ENCODE measurements at regions not wholly inside any gene's neighbourhood (a gene's known extent, or its start where the extent isn't known, plus 50 kb on each side); places are given as distances from the start of the nearest gene placed in this dataset.
A peak's percentile ranks its signal among the peaks of the same experiment; 100 is the strongest.

DNA sequence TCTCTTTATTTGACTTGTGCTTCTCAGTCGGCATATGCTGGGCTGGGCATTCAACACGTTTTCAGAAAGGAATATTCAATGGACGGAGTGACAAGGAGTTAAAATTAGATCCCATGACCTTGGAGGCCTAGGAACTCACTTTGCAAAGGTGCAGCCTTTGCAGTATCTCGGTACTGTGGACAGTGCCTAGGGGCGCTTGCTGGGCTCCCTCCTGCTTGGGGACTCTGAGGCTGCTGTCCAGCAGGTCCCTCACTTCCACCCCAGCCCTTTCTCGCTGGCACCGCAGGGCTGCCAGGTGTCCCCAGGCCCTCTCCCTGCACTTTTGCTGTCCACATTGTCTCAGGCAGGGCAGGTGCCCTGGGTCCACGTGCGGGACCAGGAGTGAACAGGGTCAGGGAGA is 255.5 kb upstream of the B3GAT1 start:
- Histone ChIP-seq H3K27me3 (peaks cover 0 to 9% (median 0%) of the 10 kb centered on the region in 3 donors), H3K36me3 (no peaks in the 10 kb centered on the region), H3K4me3 (no peak overlapping the region), H3K9me3 (no peaks in the 10 kb centered on the region), H3K4me1 (no peaks in the 10 kb centered on the region), H3K27ac (no peak overlapping the region)
- intact Hi-C loops (cut with DNase I): no loop called here
- DNase-seq: peak; percentile 46
- no peak for TF ChIP-seq POLR2A (IDR thresholded peaks at IDR 0.05)
- TF ChIP-seq, protein P1, sequence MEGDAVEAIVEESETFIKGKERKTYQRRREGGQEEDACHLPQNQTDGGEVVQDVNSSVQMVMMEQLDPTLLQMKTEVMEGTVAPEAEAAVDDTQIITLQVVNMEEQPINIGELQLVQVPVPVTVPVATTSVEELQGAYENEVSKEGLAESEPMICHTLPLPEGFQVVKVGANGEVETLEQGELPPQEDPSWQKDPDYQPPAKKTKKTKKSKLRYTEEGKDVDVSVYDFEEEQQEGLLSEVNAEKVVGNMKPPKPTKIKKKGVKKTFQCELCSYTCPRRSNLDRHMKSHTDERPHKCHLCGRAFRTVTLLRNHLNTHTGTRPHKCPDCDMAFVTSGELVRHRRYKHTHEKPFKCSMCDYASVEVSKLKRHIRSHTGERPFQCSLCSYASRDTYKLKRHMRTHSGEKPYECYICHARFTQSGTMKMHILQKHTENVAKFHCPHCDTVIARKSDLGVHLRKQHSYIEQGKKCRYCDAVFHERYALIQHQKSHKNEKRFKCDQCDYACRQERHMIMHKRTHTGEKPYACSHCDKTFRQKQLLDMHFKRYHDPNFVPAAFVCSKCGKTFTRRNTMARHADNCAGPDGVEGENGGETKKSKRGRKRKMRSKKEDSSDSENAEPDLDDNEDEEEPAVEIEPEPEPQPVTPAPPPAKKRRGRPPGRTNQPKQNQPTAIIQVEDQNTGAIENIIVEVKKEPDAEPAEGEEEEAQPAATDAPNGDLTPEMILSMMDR (IDR thresholded peaks at IDR 0.05): no peak
- no peak for TF ChIP-seq POLR2AphosphoS5 (IDR thresholded peaks at IDR 0.05)
- WGBS, 2 donors: 71 to 72% methylated on average over 9 of the region's 9 CpGs

DNA sequence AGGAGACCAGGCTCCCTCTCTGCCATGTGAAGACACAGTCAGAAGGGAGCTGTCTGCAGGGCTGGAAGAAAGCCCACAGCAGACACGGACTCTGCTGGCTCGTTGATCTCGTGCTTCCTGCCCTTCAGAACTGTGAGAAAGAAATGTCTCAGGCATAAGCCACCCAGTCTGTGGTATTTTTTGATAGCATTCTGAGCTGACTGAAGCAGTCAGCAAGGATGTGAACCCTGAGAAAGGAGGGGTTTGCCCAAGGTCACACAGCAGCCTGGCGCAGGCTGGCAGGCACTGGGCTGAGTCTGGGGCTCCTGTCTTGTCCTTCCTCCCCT is 255.1 kb upstream of the B3GAT1 start:
- Histone ChIP-seq H3K27ac (no peak overlapping the region), H3K27me3 (peaks cover 0 to 9% (median 0%) of the 10 kb centered on the region in 3 donors), H3K4me3 (no peak overlapping the region), H3K36me3 (no peaks in the 10 kb centered on the region), H3K9me3 (no peaks in the 10 kb centered on the region), H3K4me1 (no peaks in the 10 kb centered on the region)
- intact Hi-C loops (cut with DNase I): no loop called here
- TF ChIP-seq POLR2AphosphoS5 (IDR thresholded peaks at IDR 0.05) (no peak), POLR2A (IDR thresholded peaks at IDR 0.05) (no peak), EP300 (IDR thresholded peaks at IDR 0.05) (no peak)
- TF ChIP-seq, protein P1 (IDR thresholded peaks at IDR 0.05): no peak
- WGBS, 2 donors: 71 to 81% methylated on average over 4 of the region's 4 CpGs
- peak; percentile 29 for DNase-seq

DNA sequence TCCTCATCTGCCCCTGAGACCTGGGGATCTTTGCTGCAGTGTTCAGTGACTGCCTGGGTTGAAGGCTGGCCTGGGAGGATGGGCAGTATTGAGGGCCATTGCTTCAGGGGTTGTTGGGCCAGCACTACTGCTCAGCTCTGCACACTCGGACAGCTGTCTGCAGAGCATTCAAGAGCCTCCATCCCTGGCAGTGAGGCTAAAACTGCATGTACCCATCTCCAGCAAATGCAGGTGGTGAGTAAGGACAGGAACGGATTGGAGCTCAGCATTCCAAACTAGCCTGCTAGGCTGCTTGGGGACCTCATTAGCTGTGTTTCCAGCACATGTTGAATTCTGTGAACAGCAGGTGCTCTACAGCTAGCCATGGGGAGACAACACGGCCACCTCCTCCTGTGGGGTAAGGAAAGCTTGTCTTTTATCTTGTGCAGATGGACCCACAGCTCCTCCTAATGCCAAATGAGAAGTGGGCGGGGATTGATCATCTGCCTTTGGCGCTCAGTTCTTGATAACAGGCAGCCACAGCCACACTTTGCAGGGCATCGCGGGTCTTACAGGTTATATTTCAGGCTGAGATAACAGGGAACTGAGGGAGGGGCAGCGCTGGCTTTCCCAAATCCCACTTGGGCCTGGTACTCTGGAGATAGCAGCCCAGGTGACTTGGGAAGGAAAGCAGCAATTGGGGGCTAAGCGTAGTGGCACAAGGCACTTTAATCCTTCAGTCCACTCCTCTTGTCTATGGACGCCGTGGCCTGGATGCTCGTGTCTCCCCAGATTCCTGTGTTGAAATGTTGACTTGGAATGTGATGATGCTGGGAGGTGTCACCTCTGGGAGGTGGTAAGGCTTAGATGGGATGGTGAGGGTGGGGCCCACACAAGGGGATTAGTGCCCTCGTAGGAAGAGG is 254.5 kb upstream of the B3GAT1 start:
- Histone ChIP-seq H3K36me3 (no peaks in the 10 kb centered on the region), H3K27me3 (peaks cover 0 to 9% (median 0%) of the 10 kb centered on the region in 3 donors)
- DNase-seq: peak; percentile 41

DNA sequence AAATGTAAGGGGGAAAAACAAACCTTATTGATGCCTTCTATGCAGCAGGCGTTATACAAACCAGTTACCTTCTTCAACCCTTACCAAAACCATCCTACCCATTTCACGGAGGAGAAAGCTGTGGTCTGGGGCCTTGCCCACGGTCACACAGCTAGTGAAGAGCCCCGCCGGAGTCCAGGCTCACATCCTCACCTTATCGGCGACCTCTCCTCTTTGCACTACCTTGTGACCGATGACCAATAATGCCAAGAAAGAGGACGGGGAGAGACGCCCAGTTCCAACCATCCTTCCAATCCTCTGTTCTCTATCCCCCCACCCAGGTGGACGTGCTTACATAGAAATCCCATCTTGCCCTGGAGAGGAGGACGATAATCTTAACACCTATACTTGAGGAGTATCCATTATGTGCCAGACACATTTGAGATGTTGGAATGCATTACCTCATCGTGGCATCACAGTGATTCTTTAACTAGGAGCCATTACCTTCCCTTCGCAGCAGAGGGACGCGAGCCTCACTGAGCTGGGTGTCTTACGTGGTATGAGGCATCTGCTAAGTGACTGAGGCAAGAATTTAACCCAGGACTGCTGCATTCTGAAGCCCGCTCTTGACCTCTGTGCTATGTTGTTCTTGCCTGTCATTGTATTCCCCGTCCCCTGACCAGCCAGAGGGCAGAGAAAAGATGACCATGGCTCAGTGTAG is 253.7 kb upstream of the B3GAT1 start:
- intact Hi-C loops (cut with DNase I): no loop called here
- Histone ChIP-seq H3K9me3 (no peaks in the 10 kb centered on the region), H3K36me3 (no peaks in the 10 kb centered on the region), H3K27me3 (peaks cover 0 to 9% (median 0%) of the 10 kb centered on the region in 3 donors), H3K4me3 (no peak overlapping the region), H3K4me1 (no peaks in the 10 kb centered on the region), H3K27ac (no peak overlapping the region)
- TF ChIP-seq EP300 (IDR thresholded peaks at IDR 0.05) (no peak), POLR2A (IDR thresholded peaks at IDR 0.05) (no peak), POLR2AphosphoS5 (IDR thresholded peaks at IDR 0.05) (no peak)
- TF ChIP-seq, protein P1 (IDR thresholded peaks at IDR 0.05): no peak
- peak; percentile 4 for DNase-seq
- WGBS, 2 donors: 79 to 85% methylated on average over 19 of the region's 19 CpGs

More for the DNA sequence above, 254.5 kb upstream of the B3GAT1 start:
- Histone ChIP-seq H3K4me3 (no peak overlapping the region), H3K4me1 (no peaks in the 10 kb centered on the region), H3K9me3 (no peaks in the 10 kb centered on the region), H3K27ac (no peak overlapping the region)
- TF ChIP-seq POLR2AphosphoS5 (IDR thresholded peaks at IDR 0.05) (no peak), POLR2A (IDR thresholded peaks at IDR 0.05) (no peak), EP300 (IDR thresholded peaks at IDR 0.05) (no peak)
- TF ChIP-seq, protein P1 (IDR thresholded peaks at IDR 0.05): no peak
- intact Hi-C loops (cut with DNase I): no loop called here
- 82 to 87% methylated on average over 13 of the region's 13 CpGs for WGBS, 2 donors

All from sigmoid colon (tissue), 6 donors.